HG02884 (cell line): ENCODE measurements at regions not wholly inside any gene's neighbourhood (a gene's known extent, or its start where the extent isn't known, plus 50 kb on each side); places are given as distances from the start of the nearest gene placed in this dataset.
"Not testable (repeated sequence)": the region's sequence is repeated elsewhere in the genome, so short reads cannot be mapped to it uniquely, and the experiment has no call there.

Source experiments
- ATAC-seq: cut with Tn5 transposase; IDR thresholded peaks from one replicate; pipeline ENCODE4 v1.9.1; 2021; ENCODE audit warnings: mild to moderate bottlenecking, moderate library complexity; ENCODE audit not compliant: unreplicated experiment

GRCh38 chr5:92145852-92146251 is 762.7 kb upstream of the ARRDC3 start:
- no peak for ATAC-seq

GRCh38 chr5:92144824-92145223 is 761.7 kb upstream of the ARRDC3 start:
- ATAC-seq = no peak

- not testable (repeated sequence) for ATAC-seq
Measured at GRCh38 chr5:92132294-92132908, 749.3 kb upstream of the ARRDC3 start.

DNA sequence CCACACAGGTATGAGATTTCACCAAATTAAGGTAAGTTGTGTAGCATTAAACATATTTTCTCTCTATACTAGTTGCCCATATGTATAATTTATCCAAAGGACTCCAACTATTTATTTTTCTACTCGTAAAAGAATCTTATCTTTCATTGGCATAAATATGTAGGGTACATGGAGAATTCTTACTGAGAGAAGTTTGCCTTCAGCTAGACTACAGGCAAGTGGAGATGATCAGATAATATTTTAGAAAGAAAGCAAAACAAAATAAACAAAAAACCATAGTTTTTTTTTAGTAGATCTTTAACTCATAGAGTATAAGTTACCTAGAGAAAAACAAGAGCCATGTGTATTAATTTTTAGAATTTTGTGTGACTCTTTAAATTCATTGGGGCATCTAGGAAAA is 743.1 kb upstream of the ARRDC3 start:
- ATAC-seq = no peak

- no peak for ATAC-seq
Measured at GRCh38 chr5:92119110-92119509, 736.0 kb upstream of the ARRDC3 start.

GRCh38 chr5:92106808-92107207 is 723.7 kb upstream of the ARRDC3 start:
- ATAC-seq = no peak

DNA sequence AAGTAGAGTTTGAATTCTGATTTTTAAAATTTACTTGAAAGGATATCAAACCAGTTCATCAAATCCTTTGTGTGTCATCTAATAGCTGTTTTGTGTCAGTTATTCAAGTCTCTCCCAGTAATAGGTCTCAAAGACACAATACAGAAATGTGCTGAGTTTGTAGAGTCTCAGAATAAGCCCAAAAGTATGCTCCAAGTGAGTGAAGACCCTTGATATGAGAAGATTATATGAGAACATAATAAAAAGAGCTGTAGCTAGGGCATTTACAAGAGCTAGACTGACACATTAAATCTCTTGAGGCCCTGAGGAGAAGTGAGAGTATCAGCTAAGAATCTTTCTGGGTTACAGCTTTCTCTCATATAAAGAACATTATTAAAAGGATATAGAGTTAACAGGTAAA is 721.0 kb upstream of the ARRDC3 start:
- ATAC-seq = no peak

- ATAC-seq = no peak
Measured at GRCh38 chr5:92102313-92102712, 719.2 kb upstream of the ARRDC3 start.

DNA sequence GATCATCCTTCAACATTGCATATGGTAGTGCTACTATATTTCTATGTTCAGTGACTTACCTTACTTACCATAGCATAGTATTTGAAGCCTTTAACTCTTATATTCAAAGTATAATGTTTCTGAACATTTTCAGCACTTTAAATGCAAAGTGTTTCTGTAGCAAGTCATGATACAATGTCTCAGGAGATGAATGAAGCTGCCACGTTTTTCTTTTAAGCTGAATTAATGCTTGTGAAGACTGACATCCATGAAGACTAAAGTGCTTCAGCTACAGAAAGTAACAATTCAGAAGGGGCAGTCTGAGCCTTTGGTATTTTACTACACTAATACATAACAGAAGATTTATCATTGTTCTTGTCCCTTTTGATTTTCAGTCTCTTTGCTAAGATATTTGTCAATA is 709.1 kb upstream of the ARRDC3 start:
- ATAC-seq = no peak

DNA sequence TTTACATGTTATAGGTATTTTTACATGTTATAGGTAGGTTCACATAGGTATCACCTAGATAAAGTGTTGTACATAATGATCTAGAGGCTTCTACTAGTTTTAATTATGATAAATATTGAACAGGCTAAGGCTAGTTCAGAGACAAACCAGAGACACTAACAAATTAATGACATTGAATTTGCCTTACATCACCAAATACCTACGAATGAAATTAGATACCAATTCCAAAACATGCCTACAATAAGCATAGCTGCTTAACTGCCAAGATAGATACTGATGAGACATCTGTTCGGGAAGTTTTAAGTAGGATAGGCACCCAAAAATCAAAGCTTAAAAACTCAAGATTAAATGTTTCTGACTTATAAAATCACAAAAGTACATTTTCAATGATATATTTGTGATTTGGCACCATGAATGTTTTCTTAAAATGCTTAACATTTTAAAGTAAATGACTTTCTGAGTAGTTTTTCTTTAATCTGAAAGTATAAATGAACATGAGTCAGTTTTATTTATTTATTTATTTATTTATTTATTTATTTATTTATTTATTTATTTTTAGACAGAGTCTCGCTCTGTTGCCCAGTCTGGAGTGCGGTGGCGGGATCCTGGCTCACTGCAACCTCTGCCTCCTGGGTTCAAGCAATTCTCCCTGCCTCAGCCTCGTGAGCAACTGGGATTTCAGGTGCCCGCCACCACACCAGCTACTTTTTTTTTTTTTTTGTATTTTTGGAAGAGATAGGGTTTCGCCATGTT is 703.1 kb upstream of the ARRDC3 start:
- no peak for ATAC-seq

- ATAC-seq = no peak
Measured at GRCh38 chr5:92081958-92082712, 699.0 kb upstream of the ARRDC3 start.

- ATAC-seq = no peak
Measured at GRCh38 chr5:92070786-92071185, 687.7 kb upstream of the ARRDC3 start.

GRCh38 chr5:92064993-92065392 is 681.9 kb upstream of the ARRDC3 start:
- ATAC-seq = no peak

GRCh38 chr5:92051741-92052140 is 668.6 kb upstream of the ARRDC3 start:
- no peak for ATAC-seq

- no peak for ATAC-seq
Measured at GRCh38 chr5:92050970-92051369, 667.9 kb upstream of the ARRDC3 start.

- ATAC-seq = no peak
Measured at GRCh38 chr5:92041911-92042660, 659.0 kb upstream of the ARRDC3 start.

DNA sequence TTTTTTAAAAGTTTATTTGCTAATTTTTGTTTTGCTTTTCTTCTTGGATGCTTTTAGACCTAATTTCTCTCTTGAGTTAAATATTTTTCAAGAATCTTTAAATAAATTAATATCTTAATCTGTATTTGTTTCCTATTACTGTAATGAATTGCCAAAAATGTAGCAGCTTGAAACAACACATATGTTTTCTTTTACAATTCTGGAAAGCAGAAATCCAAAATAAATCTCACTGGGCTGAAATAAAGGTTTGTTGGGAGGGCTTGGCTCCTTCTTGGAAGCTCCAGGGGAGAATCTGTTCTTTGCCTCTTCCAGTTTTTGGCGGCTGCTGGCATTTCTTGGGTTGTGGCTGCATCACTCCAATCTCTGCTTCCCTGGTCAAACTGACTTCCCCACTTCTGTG is 658.1 kb upstream of the ARRDC3 start:
- ATAC-seq = no peak

DNA sequence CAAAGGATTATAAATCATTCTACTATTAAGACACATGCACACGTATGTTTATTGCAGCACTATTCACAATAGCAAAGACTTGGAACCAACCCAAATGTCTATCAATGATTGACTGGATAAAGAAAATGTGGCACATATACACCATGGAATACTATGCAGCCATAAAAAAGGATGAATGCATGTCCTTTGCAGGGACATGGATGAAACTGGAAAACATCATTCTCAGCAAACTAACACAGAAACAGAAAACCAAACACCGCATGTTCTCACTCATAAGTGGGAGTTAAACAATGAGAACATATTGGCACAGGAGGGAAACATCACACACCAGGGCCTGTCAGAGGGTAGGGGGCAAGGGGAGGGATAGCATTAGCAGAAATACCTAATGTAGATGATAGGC is 646.7 kb upstream of the ARRDC3 start:
- not testable (repeated sequence) for ATAC-seq

GRCh38 chr5:92023555-92023954 is 640.4 kb upstream of the ARRDC3 start:
- no peak for ATAC-seq

DNA sequence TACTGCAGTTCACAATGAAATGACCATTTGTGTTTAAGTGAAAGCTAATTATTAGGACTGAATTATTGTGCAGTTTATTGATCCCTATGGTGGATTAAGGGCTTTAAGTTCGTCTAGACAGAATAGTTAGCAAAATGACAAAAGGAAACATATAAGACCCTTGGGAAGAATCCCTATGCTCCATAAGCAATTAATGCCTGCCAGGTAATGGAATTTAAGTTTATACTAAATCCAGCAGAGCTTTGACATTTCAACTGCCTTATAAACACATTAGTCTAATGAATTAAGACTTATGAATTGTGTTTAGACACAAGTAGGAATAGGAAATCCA is 640.0 kb upstream of the ARRDC3 start:
- no peak for ATAC-seq

DNA sequence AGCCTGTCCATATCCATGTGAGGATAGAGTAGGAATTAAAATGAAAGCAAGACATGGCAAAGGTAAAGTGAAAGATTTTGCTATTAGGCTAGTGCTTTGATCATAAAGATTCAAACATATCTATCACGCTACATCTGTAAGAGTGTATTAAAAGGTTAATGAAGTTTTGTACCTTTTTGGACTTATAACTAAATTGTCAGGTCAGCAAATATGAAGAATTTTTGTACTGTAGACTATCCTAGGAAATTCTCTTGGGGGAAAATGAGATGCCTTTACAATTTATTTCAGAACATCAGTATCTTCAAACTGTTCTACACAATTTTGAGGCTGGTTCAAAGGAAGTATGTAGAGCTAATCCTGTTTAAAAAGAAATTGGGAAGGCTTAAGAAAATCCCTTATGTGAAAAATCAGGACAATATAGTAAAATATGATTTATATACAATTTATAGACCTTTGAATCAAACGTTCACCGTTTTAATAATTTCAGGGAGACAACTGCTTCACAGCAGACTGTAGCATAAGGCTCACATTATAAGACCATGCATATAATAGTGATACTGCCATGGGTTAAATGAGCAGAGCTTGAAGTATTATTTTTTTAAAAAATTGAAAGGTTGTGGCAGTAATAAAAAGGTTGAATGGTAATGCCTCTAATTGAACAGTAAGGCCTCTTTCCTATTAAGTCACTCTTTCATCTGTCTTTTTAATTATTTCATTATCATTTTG is 639.5 kb upstream of the ARRDC3 start:
- no peak for ATAC-seq
